Neural progenitor cell (in vitro differentiated cells): ENCODE measurements at regions not wholly inside any gene's neighbourhood (a gene's known extent, or its start where the extent isn't known, plus 50 kb on each side); places are given as distances from the start of the nearest gene placed in this dataset.

Source experiments
- CTCF ChIP-seq: fragments of 200-600 bp; sonication (generic); IDR thresholded peaks from 2 replicates; pipeline ENCODE4 v1.5.1; 2017; ENCODE audit warnings: antibody characterized with exemption, mild to moderate bottlenecking
- EZH2phosphoT487 ChIP-seq: fragments of 200-600 bp; sonication (generic); IDR thresholded peaks from 2 replicates; pipeline ENCODE4 v1.6.1; 2017; ENCODE audit warnings: antibody characterized with exemption

DNA sequence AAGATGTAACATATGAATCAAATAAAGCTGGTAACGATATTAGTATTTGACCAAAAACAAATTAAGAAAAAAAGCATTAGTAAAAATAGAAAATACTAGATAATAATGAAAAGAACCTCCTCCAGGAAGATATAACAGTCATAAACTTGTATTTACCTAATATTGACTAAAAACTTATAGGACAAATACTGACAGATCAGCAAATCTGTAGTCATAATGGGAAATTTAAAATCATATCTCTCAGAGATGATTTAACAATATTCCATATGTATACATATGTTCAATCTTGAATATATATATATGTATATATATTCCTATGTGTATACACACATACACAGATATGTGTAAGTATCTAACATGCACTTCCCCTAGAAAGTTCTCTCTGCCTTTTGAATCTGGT is 52.0 kb upstream of the FGGY start:
- TF ChIP-seq CTCF (no peak), EZH2phosphoT487 (no peak)
